Thymus (tissue), 11 donors: ENCODE measurements at regions not wholly inside any gene's neighbourhood (a gene's known extent, or its start where the extent isn't known, plus 50 kb on each side); places are given as distances from the start of the nearest gene placed in this dataset.

Experiments
- DNase-seq, 9 donors: peaks; one replicate each; pipeline ENCODE4 v3.0.0-alpha.2; 2013; ENCODE audit warnings: low spot score in 9 of 9, low read depth in 6 of 9, missing footprints in 1 of 9
- H3K27ac ChIP-seq, 2 donors: one replicate each; pipeline ENCODE4 v1.5.1; 2013; ENCODE audit warnings: control low read depth in 1 of 2, low read depth in 1 of 2, low read length in 1 of 2, mild to moderate bottlenecking in 1 of 2, moderate library complexity in 1 of 2
- H3K27me3 ChIP-seq, 2 donors: one replicate each; pipeline ENCODE4 v1.5.1; 2013; ENCODE audit warnings: low read length in 1 of 2; ENCODE audit not compliant: control insufficient read depth in 2 of 2, insufficient read depth in 1 of 2
- H3K36me3 ChIP-seq, 2 donors: one replicate each; pipeline ENCODE4 v1.5.1; 2013; ENCODE audit warnings: low read length in 1 of 2, mild to moderate bottlenecking in 1 of 2, moderate library complexity in 1 of 2; ENCODE audit not compliant: control insufficient read depth in 2 of 2, insufficient read depth in 2 of 2
- H3K4me1 ChIP-seq, 2 donors: one replicate each; pipeline ENCODE4 v1.5.1; 2013; ENCODE audit warnings: low read length in 2 of 2; ENCODE audit not compliant: control insufficient read depth in 2 of 2, insufficient read depth in 2 of 2
- H3K4me3 ChIP-seq, 2 donors: one replicate each; pipeline ENCODE4 v1.5.1; 2013; ENCODE audit warnings: low read length in 2 of 2, control low read depth in 1 of 2, mild to moderate bottlenecking in 1 of 2
- H3K9me3 ChIP-seq, 2 donors: one replicate each; pipeline ENCODE4 v1.5.1; 2013; ENCODE audit warnings: low read length in 1 of 2, mild to moderate bottlenecking in 1 of 2; ENCODE audit not compliant: control insufficient read depth in 2 of 2, insufficient read depth in 1 of 2
- WGBS: extraction: QIAGEN DNeasy Blood & Tissue Kit; methylation state at CpG from one replicate; pipeline ENCODE4 v1.1.7; 2013; 5-methylcytosine and 5-hydroxymethylcytosine counted together
- donor health status: healthy.

GRCh38 chr20:22652681-22653588 is 68.6 kb upstream of the FOXA2 start:
- H3K27me3 ChIP-seq, result peaks cover 0 to 10% of the 10 kb centered on the region in 2 donors

GRCh38 chr20:22653658-22654642 is 69.6 kb upstream of the FOXA2 start:
- no peak for DNase-seq
- WGBS, result 93% methylated on average over 21 of the region's 21 CpGs
- H3K4me3 ChIP-seq, result no peak overlapping the region
- no peaks in the 10 kb centered on the region for H3K4me1 ChIP-seq
- H3K27me3 ChIP-seq, result peaks cover 0 to 10% of the 10 kb centered on the region in 2 donors
- H3K9me3 ChIP-seq, result no peaks in the 10 kb centered on the region
- no peak overlapping the region for H3K27ac ChIP-seq
- H3K36me3 ChIP-seq, result no peaks in the 10 kb centered on the region

More at GRCh38 chr20:22652681-22653588, 68.6 kb upstream of the FOXA2 start:
- Histone ChIP-seq H3K9me3 (no peaks in the 10 kb centered on the region), H3K27ac (no peak overlapping the region), H3K4me1 (no peaks in the 10 kb centered on the region), H3K4me3 (no peak overlapping the region), H3K36me3 (no peaks in the 10 kb centered on the region)
- WGBS, result 75% methylated on average over 19 of the region's 19 CpGs
- DNase-seq, result no peak

GRCh38 chr20:22663528-22664025 is 79.2 kb upstream of the FOXA2 start:
- Histone ChIP-seq H3K36me3 (no peaks in the 10 kb centered on the region), H3K27ac (no peak overlapping the region), H3K4me1 (no peaks in the 10 kb centered on the region), H3K9me3 (no peaks in the 10 kb centered on the region), H3K4me3 (no peak overlapping the region), H3K27me3 (peaks cover 0 to 2% of the 10 kb centered on the region in 2 donors)
- DNase-seq, result no peak
- WGBS, result 53% methylated on average over 4 of the region's 4 CpGs

- no peaks in the 10 kb centered on the region for H3K36me3 ChIP-seq
- H3K4me3 ChIP-seq, result no peak overlapping the region
- H3K27me3 ChIP-seq, result peaks cover 0 to 2% of the 10 kb centered on the region in 2 donors
- no peaks in the 10 kb centered on the region for H3K9me3 ChIP-seq
- WGBS, result 91% methylated on average over 1 of the region's 1 CpG
- H3K4me1 ChIP-seq, result no peaks in the 10 kb centered on the region
- no peak for DNase-seq
- no peak overlapping the region for H3K27ac ChIP-seq
Measured at GRCh38 chr20:22667198-22667597, 82.8 kb upstream of the FOXA2 start.

GRCh38 chr20:22672191-22672590 is 87.8 kb upstream of the FOXA2 start:
- Histone ChIP-seq H3K4me3 (no peak overlapping the region), H3K9me3 (no peaks in the 10 kb centered on the region)
- WGBS, result 96% methylated on average over 1 of the region's 1 CpG

GRCh38 chr20:22673467-22673866 is 89.1 kb upstream of the FOXA2 start:
- Histone ChIP-seq H3K27me3 (no peaks in the 10 kb centered on the region), H3K36me3 (no peaks in the 10 kb centered on the region), H3K9me3 (no peaks in the 10 kb centered on the region), H3K4me1 (no peaks in the 10 kb centered on the region), H3K4me3 (no peak overlapping the region), H3K27ac (no peak overlapping the region)
- 95% methylated on average over 6 of the region's 6 CpGs for WGBS
- no peak for DNase-seq

More at GRCh38 chr20:22672191-22672590, 87.8 kb upstream of the FOXA2 start:
- no peaks in the 10 kb centered on the region for H3K27me3 ChIP-seq
- no peak overlapping the region for H3K27ac ChIP-seq
- H3K4me1 ChIP-seq, result no peaks in the 10 kb centered on the region
- H3K36me3 ChIP-seq, result no peaks in the 10 kb centered on the region
- DNase-seq, result no peak

- no peak for DNase-seq
Measured at GRCh38 chr20:22675341-22675740, 91.0 kb upstream of the FOXA2 start.

GRCh38 chr20:22678678-22679077 is 94.3 kb upstream of the FOXA2 start:
- WGBS, result 92% methylated on average over 2 of the region's 2 CpGs
- Histone ChIP-seq H3K27ac (no peak overlapping the region), H3K27me3 (no peaks in the 10 kb centered on the region), H3K36me3 (no peaks in the 10 kb centered on the region), H3K4me1 (no peaks in the 10 kb centered on the region), H3K4me3 (no peak overlapping the region), H3K9me3 (no peaks in the 10 kb centered on the region)
- DNase-seq, result no peak

More at GRCh38 chr20:22675341-22675740, 91.0 kb upstream of the FOXA2 start:
- Histone ChIP-seq H3K4me1 (no peaks in the 10 kb centered on the region), H3K27ac (no peak overlapping the region), H3K27me3 (no peaks in the 10 kb centered on the region), H3K4me3 (no peak overlapping the region), H3K36me3 (no peaks in the 10 kb centered on the region), H3K9me3 (no peaks in the 10 kb centered on the region)
- 48% methylated on average over 10 of the region's 10 CpGs for WGBS
